GM18870 (cell line): ENCODE measurements at regions not wholly inside any gene's neighbourhood (a gene's known extent, or its start where the extent isn't known, plus 50 kb on each side); places are given as distances from the start of the nearest gene placed in this dataset.

ENCODE experiments used
- ATAC-seq: cut with Tn5 transposase; IDR thresholded peaks from one replicate; pipeline ENCODE4 v1.9.1; 2021; ENCODE audit warnings: moderate library complexity; ENCODE audit not compliant: unreplicated experiment

DNA sequence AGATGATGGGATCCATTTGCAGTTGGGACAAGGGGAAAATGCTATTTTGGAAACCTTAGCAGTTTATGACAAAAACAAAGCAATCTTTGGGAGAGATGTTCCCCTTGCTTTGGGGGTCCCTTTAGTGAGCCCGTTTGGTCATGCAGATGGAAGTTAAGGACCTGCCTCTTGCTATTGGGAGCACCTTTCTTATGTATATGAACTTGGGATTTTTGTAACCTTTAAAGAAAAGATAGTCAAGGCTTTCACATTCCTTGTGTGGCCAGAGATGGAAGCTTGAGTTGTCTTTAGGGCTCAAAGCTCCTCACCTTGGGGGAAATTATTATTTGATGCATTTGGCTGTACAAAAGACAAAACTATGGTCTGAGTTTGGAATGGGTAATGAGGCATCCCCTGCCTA, 179.0 kb upstream of the PLPP4 start:
- no peak for ATAC-seq

DNA sequence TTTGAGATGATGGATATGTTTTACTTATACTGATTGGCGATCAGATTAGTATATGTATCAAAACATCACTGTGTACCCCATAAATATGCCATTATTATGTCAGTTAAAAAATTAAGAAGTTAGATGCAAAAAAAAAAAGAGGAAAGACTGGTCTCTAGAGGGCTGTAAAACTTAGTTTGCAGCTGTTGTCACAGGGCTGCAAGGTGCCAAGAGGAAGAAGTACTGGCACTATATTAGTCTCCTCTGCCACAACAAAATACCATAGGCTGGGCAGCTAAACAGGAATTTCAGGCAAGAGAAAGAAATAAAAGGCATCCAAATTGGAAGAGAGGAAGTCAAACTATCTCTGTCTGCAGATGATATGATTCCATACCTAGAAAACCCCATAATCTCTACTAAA, 177.8 kb upstream of the PLPP4 start:
- no peak for ATAC-seq

DNA sequence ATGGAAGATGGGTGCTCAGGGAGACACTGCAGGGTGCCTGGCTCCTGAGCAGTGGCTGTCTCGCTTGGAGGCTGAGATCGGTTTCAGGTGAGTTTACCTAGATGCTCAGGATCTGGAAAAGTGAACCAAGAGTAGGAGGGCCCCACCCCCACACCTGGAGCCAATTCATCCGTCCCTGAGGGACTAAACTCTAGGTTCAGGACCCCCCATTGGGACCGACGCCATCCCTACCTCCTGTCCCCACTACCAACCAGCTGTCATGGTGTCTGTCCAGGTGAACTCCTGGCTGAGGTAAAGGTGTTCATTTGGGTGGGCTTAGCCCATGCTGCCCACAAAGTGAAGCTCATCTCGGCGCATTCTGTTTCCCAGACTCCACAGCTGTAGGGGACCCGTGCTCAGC, 174.6 kb upstream of the PLPP4 start:
- ATAC-seq = no peak

DNA sequence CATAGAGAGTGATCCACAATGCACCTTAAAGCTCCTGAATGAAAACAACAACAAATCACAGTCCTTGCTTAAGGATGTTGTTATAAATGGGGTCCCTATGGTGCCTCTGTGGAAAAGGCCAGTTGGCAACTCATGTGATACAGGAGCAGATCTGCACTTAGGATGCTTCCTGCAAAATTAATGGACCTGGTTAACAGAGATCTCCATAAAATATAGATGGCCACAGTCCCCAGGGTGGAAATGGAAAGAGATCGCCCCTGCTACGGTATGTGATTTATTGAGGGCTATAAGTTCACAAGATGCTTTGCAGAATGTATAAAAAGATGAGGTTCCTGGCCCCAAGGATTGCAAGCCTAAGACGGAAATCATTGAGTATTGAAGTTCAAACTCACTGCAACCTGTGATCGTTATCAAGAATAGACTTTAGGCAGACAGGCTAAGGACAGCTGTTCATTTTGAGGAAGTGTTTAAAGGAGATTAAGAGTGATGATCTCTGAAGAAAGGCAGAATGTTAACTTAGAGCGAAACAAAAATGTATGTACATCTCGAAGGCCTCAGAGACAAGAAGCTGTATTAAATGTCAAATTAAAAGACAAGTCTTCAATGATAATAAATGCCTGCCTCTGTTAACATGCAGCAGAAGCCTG, 174.1 kb upstream of the PLPP4 start:
- ATAC-seq = no peak

DNA sequence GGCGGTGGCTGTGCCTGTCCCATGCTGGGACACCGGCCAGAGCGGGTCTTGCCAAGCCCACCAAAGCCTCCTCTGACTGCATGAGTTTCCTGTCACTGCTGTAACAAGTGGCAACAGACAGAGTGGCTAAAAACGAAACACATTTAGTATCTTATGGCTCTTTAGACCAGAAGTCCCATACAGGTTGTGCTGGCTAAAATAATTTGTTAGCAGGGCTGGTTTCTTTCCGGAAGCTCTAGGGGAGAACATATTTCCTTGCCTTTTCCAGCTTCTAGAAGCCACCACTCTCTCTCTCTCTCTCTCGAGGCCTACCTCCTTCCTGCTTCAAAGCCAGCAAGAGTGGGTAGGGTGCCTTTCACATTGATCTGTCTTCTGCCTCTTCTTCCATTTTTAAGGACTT, 171.6 kb upstream of the PLPP4 start:
- no peak for ATAC-seq

DNA sequence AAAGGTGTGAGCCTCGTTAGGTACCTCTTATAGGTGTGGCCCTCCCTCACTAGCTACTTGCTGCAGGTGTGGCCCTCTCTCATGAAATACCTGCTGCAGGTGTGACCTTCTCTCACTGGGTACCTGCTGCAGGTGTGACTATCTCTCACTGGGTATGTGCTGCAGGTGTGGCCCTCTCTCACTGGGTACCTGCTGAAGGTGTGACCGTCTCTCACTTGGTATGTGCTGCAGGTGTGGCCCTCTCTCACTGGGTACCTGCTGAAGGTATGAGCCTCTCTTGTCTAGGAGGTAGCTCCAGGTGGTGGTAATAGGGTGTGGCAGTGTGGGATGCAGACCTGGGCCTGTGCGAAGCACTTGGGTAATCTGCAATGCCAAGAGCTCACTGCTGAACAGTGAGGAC, 170.7 kb upstream of the PLPP4 start:
- ATAC-seq = no peak

DNA sequence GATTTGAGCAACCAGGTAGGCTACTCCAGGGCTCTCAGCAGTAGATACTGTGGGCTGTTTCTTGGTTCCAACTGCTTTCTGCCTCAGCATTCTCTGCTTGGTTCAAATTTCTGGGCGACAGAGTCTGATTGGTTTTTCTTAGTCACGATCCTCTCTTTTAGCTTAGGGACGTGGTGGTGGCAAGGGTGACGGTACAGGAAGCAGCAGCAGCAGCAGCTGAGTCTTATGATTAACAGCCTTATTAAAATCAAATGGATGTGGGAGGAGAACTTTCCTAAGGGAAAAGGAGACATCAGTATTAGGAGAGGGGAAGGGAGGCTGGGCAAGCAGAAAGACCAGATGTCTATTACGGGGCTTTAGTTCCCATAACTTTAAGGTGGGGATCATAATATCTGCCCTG, 156.5 kb upstream of the PLPP4 start:
- ATAC-seq = no peak

DNA sequence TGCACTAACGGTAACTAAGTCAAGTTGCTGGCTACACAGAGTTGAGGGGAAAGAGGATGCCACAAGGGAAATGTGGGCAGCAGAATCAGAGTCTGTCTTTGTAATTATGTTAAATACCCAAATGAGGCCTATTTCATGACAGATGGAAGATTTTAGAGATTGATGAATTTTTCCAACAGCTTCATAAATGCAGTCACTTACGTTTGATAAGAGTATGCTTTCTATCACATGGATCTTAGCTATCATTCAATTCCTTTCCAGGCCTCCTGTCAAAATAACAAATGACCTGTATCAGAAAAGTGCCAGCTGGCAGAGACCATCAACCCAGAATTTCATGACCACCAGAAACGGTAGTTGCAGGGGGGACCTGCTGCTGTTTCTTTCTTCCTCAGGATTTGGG, 148.4 kb upstream of the PLPP4 start:
- ATAC-seq = no peak

DNA sequence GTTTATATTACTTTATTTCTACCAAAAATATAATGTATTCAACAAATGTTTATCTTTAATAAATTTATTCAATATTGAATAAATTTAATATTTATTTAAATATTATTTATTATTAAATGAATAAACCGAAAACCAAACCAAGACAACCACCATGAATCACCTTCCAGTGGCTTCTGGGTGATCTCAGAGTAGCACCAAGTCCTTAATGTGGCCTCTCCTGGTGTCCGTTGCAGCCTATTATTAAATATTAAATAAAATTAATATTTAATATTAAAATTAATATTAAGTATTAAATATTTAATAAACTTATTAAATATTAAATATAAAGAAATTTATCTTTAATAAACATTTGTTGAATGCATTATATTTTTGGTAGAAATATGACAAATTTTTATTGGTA, 143.3 kb upstream of the PLPP4 start:
- ATAC-seq = no peak

DNA sequence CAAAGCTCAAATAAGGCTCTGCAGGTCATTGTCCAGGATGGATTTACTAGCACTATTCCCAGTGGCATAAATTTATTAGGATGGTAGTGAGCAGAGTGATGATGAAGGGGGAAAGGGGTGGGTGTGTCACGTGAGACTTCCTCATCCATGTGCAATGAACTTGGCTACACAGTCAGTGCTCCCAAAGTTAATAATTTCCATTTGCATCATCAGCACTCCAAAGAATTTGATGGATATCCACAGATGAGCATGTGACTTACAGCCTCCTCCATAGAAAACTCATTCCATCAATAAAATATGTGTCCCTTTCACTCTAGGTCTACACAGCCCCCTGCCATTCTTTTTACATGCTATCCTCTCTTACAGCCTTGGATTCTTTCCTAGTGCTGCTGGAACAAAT, 142.6 kb upstream of the PLPP4 start:
- no peak for ATAC-seq

DNA sequence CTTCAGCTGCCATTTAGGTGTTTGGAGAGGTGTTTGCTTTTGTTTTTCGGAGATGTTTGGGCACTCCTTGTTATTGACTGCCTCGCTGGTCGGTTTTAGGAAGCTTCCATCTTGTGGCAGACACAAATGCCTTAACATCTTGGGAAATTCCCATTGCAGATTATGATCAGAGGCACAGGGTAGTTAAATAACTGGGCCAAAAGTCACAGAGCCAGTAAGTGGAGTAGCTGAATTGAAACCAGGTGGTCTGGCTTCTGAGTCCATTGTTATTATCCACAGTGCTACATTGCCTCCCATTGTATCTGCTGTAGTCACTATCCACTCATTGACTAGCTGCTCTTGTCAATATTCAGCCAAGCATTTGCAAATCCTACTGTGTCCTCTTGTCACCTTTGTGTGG, 138.2 kb upstream of the PLPP4 start:
- ATAC-seq = no peak

DNA sequence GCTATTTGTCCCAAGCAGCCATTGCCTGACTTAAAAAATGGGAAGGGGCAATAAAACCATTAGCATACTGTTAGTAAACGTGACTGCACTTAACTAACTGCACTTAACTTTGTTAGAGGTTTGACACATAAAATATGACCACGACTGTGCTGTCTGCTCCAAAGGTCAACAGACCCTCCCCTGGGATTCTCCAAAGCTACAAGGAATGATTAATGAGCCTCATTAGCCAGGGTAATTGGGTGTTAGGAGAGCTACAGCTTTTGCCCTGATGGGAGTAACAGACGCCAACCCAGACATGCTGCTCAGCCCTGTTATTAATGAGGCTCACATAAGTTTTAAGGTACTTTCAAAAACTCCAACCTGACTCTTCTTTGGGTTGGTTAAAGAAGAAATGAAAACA, 129.4 kb upstream of the PLPP4 start:
- no peak for ATAC-seq

DNA sequence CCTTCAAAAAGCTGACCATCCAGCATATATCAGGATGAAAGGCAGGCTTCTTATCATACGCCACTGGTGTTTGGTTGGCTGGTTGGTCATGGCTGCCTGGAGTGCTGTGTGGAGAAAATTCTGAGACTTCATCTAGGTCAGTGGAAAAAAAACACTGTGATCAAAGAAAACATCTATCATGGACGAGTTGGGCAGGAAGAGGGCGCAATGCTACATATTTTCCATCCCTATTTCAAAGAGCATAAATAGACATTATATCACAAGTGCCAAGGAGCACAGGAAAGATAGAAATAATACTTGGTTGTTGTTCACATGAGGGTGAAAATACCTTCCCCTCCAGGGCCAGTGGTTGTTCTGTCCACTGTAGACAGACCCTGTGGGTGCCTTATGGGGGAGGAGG, 128.4 kb upstream of the PLPP4 start:
- no peak for ATAC-seq

DNA sequence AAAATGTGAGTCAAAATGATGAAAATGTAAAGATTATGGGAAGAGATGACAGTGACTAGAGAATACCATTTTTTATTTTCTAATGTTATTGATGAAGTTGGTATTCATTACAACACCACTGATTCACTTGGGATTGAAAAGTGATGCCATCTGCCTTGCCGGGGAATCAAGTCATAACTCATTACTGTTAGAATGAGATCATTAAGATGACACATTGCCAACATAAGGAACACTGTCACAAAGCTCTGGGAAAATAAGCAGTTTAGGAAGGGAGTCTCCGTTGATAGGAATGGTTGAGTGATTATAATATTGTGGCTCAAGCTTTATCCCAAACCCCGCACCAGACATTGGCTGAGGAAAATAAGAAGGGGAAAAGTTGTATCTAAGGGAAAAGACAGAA, 121.5 kb upstream of the PLPP4 start:
- no peak for ATAC-seq

DNA sequence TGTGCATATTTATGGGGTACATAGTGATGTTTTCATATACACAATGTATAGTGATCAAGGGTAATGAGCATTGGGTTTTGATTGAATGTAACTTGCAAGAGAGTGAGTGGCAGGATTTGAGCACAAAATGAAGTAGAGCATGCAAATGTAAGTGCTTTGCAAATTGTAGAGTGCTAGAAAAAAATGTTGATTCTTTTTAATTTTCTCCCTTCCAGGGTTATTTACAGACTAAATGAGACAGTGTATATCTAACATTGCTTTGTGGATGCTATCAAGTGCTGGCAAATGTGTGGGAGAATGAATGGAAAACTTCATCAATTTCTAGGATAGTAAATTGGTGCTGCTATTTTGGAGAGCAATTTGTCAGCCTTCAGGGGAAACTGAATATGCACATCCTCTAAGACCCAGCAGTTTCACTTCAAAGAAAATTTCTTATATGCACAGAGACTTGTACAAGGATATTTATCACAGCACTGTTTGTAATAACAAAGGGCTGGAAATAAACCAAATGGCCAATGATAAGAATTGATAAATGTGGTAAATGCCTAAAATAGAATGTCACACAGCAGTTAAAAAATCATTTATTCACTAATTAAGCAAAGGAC, 120.6 kb upstream of the PLPP4 start:
- no peak for ATAC-seq

DNA sequence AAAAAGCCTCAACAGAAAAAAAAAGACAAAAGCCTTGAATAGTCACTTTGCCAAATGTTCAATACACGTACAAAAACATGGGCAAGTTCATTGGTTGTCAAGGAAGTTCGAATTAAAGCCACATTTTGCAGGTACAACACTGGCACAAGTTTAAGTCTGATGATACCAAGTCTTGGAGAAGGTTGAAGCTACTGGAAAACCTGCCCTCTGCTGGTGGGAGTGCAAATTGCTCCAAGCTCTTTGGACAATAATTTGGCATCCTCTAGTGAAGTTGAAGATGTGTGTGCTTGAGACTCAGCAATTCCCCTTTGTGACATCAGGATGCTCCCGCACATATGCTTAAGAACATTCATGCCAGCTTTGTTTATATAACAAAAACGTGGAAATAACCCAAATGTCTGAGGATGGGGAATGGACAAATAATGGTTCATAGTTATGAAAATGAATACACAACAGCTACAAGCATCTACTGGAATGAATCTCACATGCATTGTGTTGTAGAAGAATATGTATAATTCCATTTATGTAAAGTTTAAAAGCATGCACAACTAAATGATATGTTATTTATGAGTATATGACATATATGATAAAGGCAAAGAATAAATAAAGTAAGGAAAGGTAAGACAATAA, 120.0 kb upstream of the PLPP4 start:
- peak; percentile 50 for ATAC-seq

DNA sequence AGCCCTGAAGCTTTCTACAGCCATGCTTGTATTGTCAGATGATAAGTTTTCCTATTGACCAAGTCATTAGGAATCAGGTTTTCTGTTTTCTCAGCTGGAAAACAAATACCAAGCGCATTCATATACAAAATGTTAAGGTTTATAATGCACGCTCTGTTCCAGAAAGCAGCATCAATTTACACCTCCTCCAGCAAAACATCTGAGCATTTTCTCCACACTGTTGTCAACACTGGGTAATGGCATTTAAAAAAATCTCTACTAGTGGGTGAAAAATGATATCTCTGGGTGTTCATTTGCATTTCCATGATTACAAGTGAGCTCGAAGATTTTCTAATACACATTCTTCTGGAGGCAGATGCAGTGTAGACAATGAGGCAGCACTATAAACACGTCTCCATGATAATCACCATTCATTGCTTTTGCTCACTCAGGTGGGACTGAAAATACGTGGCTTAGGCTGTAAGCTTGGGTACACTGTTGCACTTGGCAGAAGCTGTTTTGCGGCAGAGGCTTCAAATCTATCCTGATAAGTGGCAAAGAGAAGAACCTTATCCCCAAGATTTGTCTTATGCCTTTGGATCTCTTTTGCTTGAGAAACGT, 114.8 kb upstream of the PLPP4 start:
- ATAC-seq = no peak

DNA sequence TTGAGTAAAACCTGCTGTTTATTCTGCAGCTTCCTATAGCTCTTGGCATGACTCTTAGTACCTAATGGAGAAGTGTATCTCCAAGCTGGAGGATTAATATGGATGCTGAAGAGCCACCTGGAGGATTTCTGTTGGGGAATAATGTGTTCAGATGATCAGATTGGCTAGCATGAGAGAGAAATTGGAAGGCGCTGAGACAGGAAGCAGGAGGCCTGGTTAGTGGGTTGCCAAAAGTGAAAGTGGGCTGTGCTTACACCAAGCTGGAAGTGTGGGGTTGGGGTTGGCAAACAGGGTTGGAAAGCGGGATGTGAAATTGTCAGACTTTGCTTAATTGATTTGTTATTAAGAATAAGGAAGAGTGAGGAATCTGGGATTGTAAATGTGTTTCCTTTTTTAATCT, 111.8 kb upstream of the PLPP4 start:
- no peak for ATAC-seq

DNA sequence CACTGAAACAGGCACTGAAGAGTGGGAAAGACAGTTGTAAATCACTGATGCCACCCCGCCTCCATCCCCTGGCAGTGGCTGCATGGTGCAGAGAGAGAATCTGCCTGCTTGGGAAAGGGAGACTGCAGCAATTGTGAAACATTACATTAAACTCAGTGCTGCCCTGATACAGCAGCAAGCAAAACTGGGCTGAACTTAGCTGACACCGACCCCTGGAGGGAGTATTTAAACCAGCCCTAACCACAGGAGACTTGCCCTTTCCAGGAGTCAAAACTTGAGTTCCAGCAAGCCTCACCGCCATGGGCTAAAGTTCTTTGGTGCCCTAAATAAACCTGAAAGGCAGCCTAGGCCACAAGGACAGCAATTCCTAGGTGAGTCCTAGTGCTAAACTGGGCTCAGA, 109.4 kb upstream of the PLPP4 start:
- ATAC-seq = no peak

DNA sequence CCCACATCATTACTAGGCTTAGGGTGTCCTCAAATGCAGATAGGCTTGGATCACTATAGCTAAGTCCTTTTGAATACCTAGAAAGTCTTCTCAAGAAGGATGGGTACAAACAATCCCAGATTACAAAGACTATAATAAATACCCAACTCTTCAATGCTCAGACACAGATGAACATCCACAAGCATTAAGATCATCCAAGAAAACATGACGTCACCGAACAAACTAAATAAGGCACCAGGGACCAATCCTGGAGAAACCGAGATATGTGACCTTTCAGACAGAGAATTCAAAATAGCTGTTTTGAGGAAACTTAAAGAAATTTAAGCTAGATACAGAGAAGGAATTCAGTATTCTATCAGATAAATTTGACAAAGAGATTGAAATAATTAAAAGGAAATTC, 108.0 kb upstream of the PLPP4 start:
- no peak for ATAC-seq

DNA sequence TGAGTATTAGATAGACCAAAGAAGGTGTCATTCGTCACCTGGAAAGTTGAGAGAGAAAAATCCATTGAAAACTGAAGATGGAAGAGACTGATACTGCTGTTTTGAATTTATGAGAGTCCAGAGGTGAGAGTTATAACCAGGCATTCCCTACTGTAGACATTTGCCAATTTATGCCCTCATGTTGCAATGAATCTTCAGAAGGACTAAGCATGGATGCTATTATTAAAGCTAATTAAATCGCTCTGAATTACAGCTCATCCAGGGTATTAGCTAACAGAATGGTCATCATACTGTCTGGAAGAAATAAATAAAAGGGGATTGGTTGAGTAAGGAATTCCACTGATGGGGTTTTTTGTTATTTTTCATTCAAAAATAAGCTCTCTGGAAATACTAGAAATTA, 101.6 kb upstream of the PLPP4 start:
- ATAC-seq = no peak

DNA sequence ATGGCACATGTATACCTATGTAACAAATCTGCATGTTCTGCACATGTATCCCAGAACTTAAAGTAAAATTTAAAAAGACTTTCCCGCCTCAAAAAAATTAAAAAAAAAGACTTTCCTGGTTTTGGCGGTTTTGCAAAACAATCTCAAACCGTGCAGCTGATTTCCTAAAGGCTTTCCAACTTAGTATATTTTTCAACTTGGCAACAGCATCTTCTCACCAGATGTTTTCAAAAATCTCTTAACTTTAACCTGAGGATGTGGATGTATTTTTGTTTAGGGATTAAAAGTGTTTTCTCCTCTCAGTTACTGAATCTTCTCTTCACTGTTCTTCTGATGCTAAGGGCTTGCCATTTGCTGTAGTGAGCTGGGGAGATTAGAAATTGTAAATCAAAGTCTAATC, 96.5 kb upstream of the PLPP4 start:
- ATAC-seq = no peak
